AG09309 (cell line): ENCODE measurements at regions not wholly inside any gene's neighbourhood (a gene's known extent, or its start where the extent isn't known, plus 50 kb on each side); places are given as distances from the start of the nearest gene placed in this dataset.

Experiments
- DNase-seq: peaks from one replicate; pipeline ENCODE4 v3.0.0-alpha.2; 2010; ENCODE audit warnings: low read depth
- H3K4me3 ChIP-seq: 2 replicates; pipeline ENCODE4 v1.5.1; 2011; ENCODE audit warnings: mild to moderate bottlenecking, low read depth, low read length, moderate library complexity; ENCODE audit not compliant: control insufficient read depth
- TF ChIP-seq, protein P1 (sequence below): IDR thresholded peaks from 2 replicates; pipeline ENCODE4 v1.5.1; 2011; ENCODE audit warnings: mild to moderate bottlenecking, low read depth, low read length, inconsistent platforms; ENCODE audit not compliant: insufficient read depth, control insufficient read depth; ENCODE audit errors: missing control alignments

DNA sequence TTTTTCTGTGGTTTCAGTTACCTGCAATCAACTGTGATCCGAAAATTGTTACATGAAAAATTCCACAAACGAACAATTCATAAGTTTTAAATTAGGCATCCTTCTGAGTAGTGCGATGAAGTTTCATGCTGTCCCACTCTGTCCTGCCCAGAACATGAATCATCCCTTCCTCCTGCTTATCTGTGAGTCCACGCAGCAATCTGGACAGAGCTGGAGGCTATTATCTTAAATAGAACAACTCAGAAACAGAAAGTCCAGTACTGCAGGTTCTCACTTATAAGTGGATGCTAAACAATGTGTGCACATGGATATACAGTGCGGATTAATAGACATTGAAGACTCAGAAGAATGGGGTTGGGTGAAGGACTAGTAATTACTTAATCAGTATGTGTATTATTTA is 583.7 kb upstream of the SPRY2 start:
- H3K4me3 ChIP-seq: no peak overlapping the region
- DNase-seq: no peak
- TF ChIP-seq, protein P1, sequence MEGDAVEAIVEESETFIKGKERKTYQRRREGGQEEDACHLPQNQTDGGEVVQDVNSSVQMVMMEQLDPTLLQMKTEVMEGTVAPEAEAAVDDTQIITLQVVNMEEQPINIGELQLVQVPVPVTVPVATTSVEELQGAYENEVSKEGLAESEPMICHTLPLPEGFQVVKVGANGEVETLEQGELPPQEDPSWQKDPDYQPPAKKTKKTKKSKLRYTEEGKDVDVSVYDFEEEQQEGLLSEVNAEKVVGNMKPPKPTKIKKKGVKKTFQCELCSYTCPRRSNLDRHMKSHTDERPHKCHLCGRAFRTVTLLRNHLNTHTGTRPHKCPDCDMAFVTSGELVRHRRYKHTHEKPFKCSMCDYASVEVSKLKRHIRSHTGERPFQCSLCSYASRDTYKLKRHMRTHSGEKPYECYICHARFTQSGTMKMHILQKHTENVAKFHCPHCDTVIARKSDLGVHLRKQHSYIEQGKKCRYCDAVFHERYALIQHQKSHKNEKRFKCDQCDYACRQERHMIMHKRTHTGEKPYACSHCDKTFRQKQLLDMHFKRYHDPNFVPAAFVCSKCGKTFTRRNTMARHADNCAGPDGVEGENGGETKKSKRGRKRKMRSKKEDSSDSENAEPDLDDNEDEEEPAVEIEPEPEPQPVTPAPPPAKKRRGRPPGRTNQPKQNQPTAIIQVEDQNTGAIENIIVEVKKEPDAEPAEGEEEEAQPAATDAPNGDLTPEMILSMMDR: no peak

DNA sequence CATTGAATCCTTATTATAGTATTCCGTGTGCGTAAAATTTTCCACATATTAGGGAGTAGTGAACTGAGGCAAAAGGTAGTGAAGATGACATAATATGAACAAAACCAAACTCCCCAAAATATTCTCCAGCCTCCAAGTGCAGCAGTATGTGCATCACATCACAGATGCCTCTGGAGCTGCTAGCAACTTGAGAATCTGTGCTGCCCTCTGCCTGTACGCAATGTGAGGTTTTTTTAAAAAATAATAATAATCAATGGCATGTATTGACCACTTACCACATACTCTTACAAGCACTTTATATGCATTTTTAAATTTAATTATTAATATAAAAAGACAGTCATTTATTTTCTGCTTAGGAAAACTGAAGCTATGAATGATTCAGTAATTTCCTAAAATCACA is 583.0 kb upstream of the SPRY2 start:
- H3K4me3 ChIP-seq: no peak overlapping the region
- no peak for DNase-seq
- TF ChIP-seq, protein P1: no peak

DNA sequence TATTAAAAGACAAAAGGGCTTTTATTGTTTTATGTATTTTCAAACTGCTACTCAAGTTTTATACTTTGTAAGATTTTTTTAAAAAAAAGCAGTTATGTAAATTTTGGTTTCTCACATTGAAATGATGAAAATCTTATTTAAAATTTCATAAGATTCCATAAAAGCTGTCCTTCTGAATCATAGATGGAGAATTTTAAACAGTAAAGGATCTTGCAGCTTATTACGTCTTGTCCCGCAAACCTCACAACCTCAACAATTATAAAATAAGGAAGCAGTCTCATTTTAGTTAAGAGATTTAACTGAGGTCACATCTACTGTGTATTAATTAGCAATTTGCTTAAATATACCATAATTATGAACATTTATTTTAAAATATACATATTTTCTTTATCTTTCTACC is 581.0 kb upstream of the SPRY2 start:
- TF ChIP-seq, protein P1: no peak
- H3K4me3 ChIP-seq: no peak overlapping the region
- DNase-seq: no peak

DNA sequence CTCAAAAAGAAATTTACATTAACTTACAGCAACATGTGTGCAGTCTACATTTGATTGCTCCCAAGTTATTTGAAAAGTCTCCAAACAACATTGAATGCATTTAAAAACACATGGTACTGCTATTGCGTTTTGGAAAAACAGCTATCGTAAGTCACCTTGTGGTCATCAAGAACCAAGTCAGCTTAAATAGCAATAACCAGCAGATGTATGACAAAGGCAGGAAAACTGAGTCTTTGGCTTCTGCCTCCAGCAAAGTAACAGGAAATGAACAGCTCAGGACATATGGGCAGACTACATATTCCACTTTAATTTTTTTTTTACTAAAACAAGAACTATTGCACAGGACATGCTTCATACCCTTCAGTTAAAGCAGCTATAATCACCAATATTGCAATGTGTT is 580.6 kb upstream of the SPRY2 start:
- H3K4me3 ChIP-seq: no peak overlapping the region
- DNase-seq: no peak
- TF ChIP-seq, protein P1: no peak

DNA sequence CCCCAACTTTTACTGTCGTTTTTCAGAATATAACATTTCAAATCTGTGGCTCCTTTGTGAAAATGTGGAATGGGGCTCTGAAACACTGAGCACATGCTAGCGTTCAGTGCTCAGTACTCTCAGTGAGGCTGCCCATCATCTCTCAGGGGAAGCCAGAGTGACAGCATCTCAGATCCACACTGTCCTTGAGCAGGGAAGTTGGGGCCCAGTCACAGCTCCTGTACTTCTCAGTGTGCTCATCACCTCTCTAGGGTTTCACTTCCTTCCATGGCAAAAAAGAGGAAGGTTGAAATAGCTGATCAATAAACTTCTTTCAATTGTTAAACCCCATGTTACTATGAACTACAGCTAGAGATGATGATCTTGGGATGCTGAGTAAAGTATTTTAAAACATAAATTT is 565.9 kb upstream of the SPRY2 start:
- TF ChIP-seq, protein P1: no peak
- no peak for DNase-seq
- no peak overlapping the region for H3K4me3 ChIP-seq

DNA sequence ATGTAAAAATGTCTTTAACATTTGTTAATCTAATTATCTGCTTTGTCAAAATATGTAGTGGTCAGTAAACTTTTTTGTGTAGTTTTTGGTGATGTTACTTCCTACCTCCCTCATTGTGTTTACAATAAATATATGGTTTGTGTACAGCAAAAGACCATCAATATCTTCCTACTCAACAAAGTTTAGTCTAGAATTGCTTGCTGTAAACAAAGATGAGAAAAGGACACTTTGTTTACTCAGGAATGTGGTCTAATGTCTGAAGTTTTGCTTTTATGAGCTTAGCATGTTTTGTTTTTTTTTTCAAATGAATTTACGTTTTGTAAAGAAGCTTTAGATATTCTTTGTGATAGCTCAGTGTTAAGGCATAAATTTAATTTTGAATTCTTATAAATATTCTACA is 563.5 kb upstream of the SPRY2 start:
- TF ChIP-seq, protein P1: no peak
- H3K4me3 ChIP-seq: no peak overlapping the region
- no peak for DNase-seq

DNA sequence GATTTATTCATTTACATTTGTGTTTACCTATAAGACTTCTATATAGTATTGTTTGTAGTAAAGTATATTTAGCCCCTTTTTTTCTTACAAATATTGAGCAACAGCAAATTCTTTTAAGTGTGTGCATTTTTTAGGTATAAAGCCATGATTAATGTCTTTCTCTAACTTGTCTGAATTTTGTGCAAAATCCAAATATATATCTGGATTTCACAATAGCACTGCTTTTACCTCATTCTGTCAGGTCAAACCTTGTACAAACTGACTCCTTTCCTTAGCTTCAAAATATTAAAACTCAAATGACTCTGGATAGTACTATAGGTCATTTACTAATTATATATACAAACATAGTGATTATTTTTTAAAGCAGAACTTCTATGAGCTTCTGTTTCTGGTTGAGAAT is 563.0 kb upstream of the SPRY2 start:
- TF ChIP-seq, protein P1: no peak

More for the DNA sequence above, 563.0 kb upstream of the SPRY2 start:
- H3K4me3 ChIP-seq: no peak overlapping the region
- DNase-seq: no peak
